H1 (cell line): ENCODE measurements at regions not wholly inside any gene's neighbourhood (a gene's known extent, or its start where the extent isn't known, plus 50 kb on each side); places are given as distances from the start of the nearest gene placed in this dataset.

Experiments used
- CTCF ChIA-PET: fragments of 300-600 bp; sonication (Branson Sonifier 250); formaldehyde crosslinking; loops from one replicate; lab custom pipeline; 2021; ENCODE audit not compliant: partially characterized antibody; lab: Charles Lee
- POLR2A ChIA-PET: fragments of 300-600 bp; sonication (Branson Sonifier 250); formaldehyde crosslinking; loops from one replicate; lab custom pipeline; 2021; ENCODE audit warnings: inconsistent platforms; ENCODE audit not compliant: partially characterized antibody; lab: Charles Lee
- DNase-seq, 2 experiments: peaks; one replicate each; pipeline versions ENCODE4 v3.0.0 to v3.0.0-alpha.2; 2010 to 2022; ENCODE audit warnings: low spot score in 2 of 2, low read depth in 1 of 2, mixed read lengths in 1 of 2
- FAIRE-seq: peaks from 2 replicates; lab custom pipeline; 2011; peaks lifted over from hg19 to GRCh38; lab: Jason Lieb, UNC
- H2AFZ ChIP-seq: 2 replicates; pipeline ENCODE4 v1.8.1; 2012; ENCODE audit warnings: low read length, inconsistent platforms
- H2AK5ac ChIP-seq: 2 replicates; pipeline ENCODE4 v1.6.1; 2013; ENCODE audit warnings: low read depth, low read length
- H2BK120ac ChIP-seq: replicated peaks from 2 replicates; pipeline ENCODE3; 2013; ENCODE audit warnings: low read depth, low read length, inconsistent platforms
- H2BK12ac ChIP-seq: 2 replicates; pipeline ENCODE4 v1.6.1; 2013; ENCODE audit warnings: low read depth, low read length
- H2BK15ac ChIP-seq: 2 replicates; pipeline ENCODE4 v1.6.1; 2013; ENCODE audit warnings: low read length
- H2BK20ac ChIP-seq: 2 replicates; pipeline ENCODE4 v1.6.1; 2013; ENCODE audit warnings: low read length
- H2BK5ac ChIP-seq: 2 replicates; pipeline ENCODE4 v1.6.1; 2013; ENCODE audit warnings: low read depth, low read length
- H3K14ac ChIP-seq: 2 replicates; pipeline ENCODE4 v1.6.1; 2013; ENCODE audit warnings: inconsistent platforms; ENCODE audit not compliant: insufficient read length
- H3K18ac ChIP-seq: 2 replicates; pipeline ENCODE4 v1.6.1; 2013; ENCODE audit warnings: low read length; ENCODE audit errors: extremely low read depth
- H3K23ac ChIP-seq: 2 replicates; pipeline ENCODE4 v1.6.1; 2013; ENCODE audit warnings: inconsistent platforms; ENCODE audit not compliant: insufficient read length
- H3K23me2 ChIP-seq: 2 replicates; pipeline ENCODE4 v1.6.1; 2013; ENCODE audit warnings: low read depth, low read length
- H3K27ac ChIP-seq: 2 replicates; pipeline ENCODE4 v1.6.1; 2011; ENCODE audit warnings: low read depth, low read length, inconsistent platforms
- H3K27me3 ChIP-seq, 4 experiments: replicated peaks in 1 of 4; 1 replicate in 1 of 4; 2 replicates in 3 of 4; pipeline versions ENCODE4 v1.6.1 to v1.8.1; 2011 to 2013; ENCODE audit warnings: low read length in 3 of 4, mild to moderate bottlenecking in 3 of 4, inconsistent platforms in 2 of 4, mixed read lengths in 2 of 4, moderate library complexity in 1 of 4; ENCODE audit not compliant: control insufficient read depth in 3 of 4, insufficient read depth in 3 of 4; ENCODE audit errors: extremely low read depth in 1 of 4
- H3K36me3 ChIP-seq, 4 experiments: 2 replicates each; pipeline versions ENCODE4 v1.6.1 to v1.8.1; 2011 to 2013; ENCODE audit warnings: mild to moderate bottlenecking in 4 of 4, low read length in 3 of 4, moderate library complexity in 2 of 4, control low read depth in 1 of 4, inconsistent platforms in 1 of 4; ENCODE audit not compliant: insufficient read depth in 4 of 4, control insufficient read depth in 2 of 4
- H3K4ac ChIP-seq: replicated peaks from 2 replicates; pipeline ENCODE3; 2013; ENCODE audit warnings: low read length, low read depth, mixed read lengths, inconsistent platforms; ENCODE audit not compliant: insufficient read length
- H3K4me1 ChIP-seq, 4 experiments: replicated peaks in 1 of 4; 1 replicate in 1 of 4; 2 replicates in 3 of 4; pipeline versions ENCODE4 v1.6.1 to v1.8.1; 2011 to 2013; ENCODE audit warnings: low read length in 3 of 4, inconsistent platforms in 2 of 4, mixed read lengths in 1 of 4; ENCODE audit not compliant: insufficient read depth in 4 of 4, control insufficient read depth in 3 of 4
- H3K4me2 ChIP-seq, 2 experiments: 2 replicates each; pipeline versions ENCODE4 v1.6.1 to v1.8.1; 2011 to 2013; ENCODE audit warnings: low read depth in 2 of 2, low read length in 2 of 2, control low read depth in 1 of 2, inconsistent platforms in 1 of 2, mild to moderate bottlenecking in 1 of 2; ENCODE audit not compliant: insufficient read depth in 1 of 2
- H3K4me3 ChIP-seq, 4 experiments: fragments of 200-600, 300-600 bp in 1 of 4; sonication (generic), shearing (Covaris generic), sonication (Bioruptor Twin) in 1 of 4; 2 replicates each; pipeline versions ENCODE4 v1.5.1 to v1.8.1; 2011 to 2016; ENCODE audit warnings: low read length in 4 of 4, low read depth in 3 of 4, control low read depth in 2 of 4, inconsistent platforms in 2 of 4, mild to moderate bottlenecking in 2 of 4, mixed read lengths in 1 of 4, moderate library complexity in 1 of 4; ENCODE audit not compliant: insufficient read depth in 2 of 4; ENCODE audit errors: extremely low read depth in 1 of 4
- H3K56ac ChIP-seq: replicated peaks from 2 replicates; pipeline ENCODE3; 2013; ENCODE audit warnings: low read depth, mild to moderate bottlenecking, mixed read lengths, low read length, inconsistent platforms; ENCODE audit not compliant: insufficient read length
- H3K79me1 ChIP-seq: 2 replicates; pipeline ENCODE4 v1.6.1; 2013; ENCODE audit warnings: low read depth, low read length, control low read depth
- H3K79me2 ChIP-seq, 2 experiments: 2 replicates each; pipeline versions ENCODE4 v1.6.1 to v1.8.1; 2012 to 2013; ENCODE audit warnings: low read length in 2 of 2, mild to moderate bottlenecking in 2 of 2, inconsistent platforms in 1 of 2; ENCODE audit not compliant: insufficient read depth in 2 of 2, control insufficient read depth in 1 of 2
- H3K9ac ChIP-seq, 4 experiments: replicated peaks in 1 of 4; 1 replicate in 1 of 4; 2 replicates in 3 of 4; pipeline versions ENCODE4 v1.6.1 to v1.8.1; 2011 to 2013; ENCODE audit warnings: low read depth in 3 of 4, low read length in 3 of 4, control low read depth in 2 of 4, mild to moderate bottlenecking in 2 of 4, moderate library complexity in 2 of 4, inconsistent platforms in 1 of 4; ENCODE audit errors: extremely low read depth in 1 of 4
- H3K9me3 ChIP-seq, 2 experiments: 2 replicates each; pipeline versions ENCODE4 v1.6.1 to v1.8.1; 2012 to 2013; ENCODE audit warnings: mild to moderate bottlenecking in 2 of 2, moderate library complexity in 2 of 2, control low read depth in 1 of 2, inconsistent platforms in 1 of 2, low read depth in 1 of 2, low read length in 1 of 2, mixed read lengths in 1 of 2; ENCODE audit not compliant: insufficient read depth in 2 of 2
- H4K20me1 ChIP-seq, 2 experiments: replicated peaks in 1 of 2; 2 replicates each; pipeline versions ENCODE3 to v1.8.1; 2011 to 2013; ENCODE audit warnings: inconsistent platforms in 2 of 2, low read length in 2 of 2, mild to moderate bottlenecking in 1 of 2; ENCODE audit not compliant: insufficient read depth in 2 of 2, control insufficient read depth in 1 of 2
- H4K5ac ChIP-seq: 2 replicates; pipeline ENCODE4 v1.6.1; 2013; ENCODE audit warnings: low read length, low read depth, mixed read lengths, inconsistent platforms; ENCODE audit not compliant: insufficient read length
- H4K8ac ChIP-seq: 2 replicates; pipeline ENCODE4 v1.8.0; 2013; ENCODE audit warnings: mild to moderate bottlenecking, moderate library complexity, low read length, inconsistent platforms; ENCODE audit not compliant: insufficient read depth; ENCODE audit errors: extremely low read depth
- H4K91ac ChIP-seq: replicated peaks from 2 replicates; pipeline ENCODE3; 2013; ENCODE audit warnings: low read length, mixed read lengths, inconsistent platforms; ENCODE audit not compliant: insufficient read length
- ASH2L ChIP-seq: fragments of 200-600, 300-600 bp; sonication (generic); IDR thresholded peaks from one replicate; pipeline ENCODE4 v1.7.1; 2017; ENCODE audit warnings: low read length
- BRCA1 ChIP-seq: IDR thresholded peaks from 2 replicates; pipeline ENCODE4 v1.6.1; 2012; ENCODE audit warnings: low read depth, low read length, improper control_type of control experiment
- CEBPB ChIP-seq: IDR thresholded peaks from 2 replicates; pipeline ENCODE4 v1.6.1; 2012; ENCODE audit warnings: low read depth, low read length
- CHD1 ChIP-seq: IDR thresholded peaks from 2 replicates; pipeline ENCODE4 v1.6.1; 2012; ENCODE audit warnings: low read depth, low read length, improper control_type of control experiment
- EGR1 ChIP-seq: IDR thresholded peaks from 2 replicates; pipeline ENCODE4 v1.6.1; 2011; ENCODE audit warnings: low read depth, low read length, borderline replicate concordance
- HDAC6 ChIP-seq: IDR thresholded peaks from one replicate; pipeline ENCODE4 v1.7.1; 2012; ENCODE audit warnings: low read depth, mild to moderate bottlenecking, inconsistent platforms, low read length, moderate library complexity
- KDM4A ChIP-seq: IDR thresholded peaks from one replicate; pipeline ENCODE4 v1.7.1; 2012; ENCODE audit warnings: low read depth, mild to moderate bottlenecking, moderate library complexity, low read length, inconsistent platforms; ENCODE audit not compliant: severe bottlenecking
- MAFK ChIP-seq: IDR thresholded peaks from 2 replicates; pipeline ENCODE4 v1.6.1; 2012; ENCODE audit warnings: low read depth, mild to moderate bottlenecking, improper control_type of control experiment, low read length
- RFX5 ChIP-seq: IDR thresholded peaks from 2 replicates; pipeline ENCODE4 v1.6.1; 2011; ENCODE audit warnings: low read depth, low read length, improper control_type of control experiment, borderline replicate concordance
- WGBS, 2 experiments: shearing (Covaris generic) in 1 of 2; methylation state at CpG; one replicate each; pipeline versions ENCODE4 v1.1.6 to v1.1.7; 2013 to 2015; ENCODE audit warnings: low lambda C conversion rate in 2 of 2, mixed read lengths in 2 of 2, inconsistent platforms in 1 of 2, low coverage in 1 of 2, missing lambda C conversion rate in 1 of 2; ENCODE audit not compliant: insufficient replicate concordance in 2 of 2, insufficient coverage in 1 of 2, insufficient read length in 1 of 2; ENCODE audit errors: extremely low coverage in 1 of 2, missing lambda C conversion rate in 1 of 2; 5-methylcytosine and 5-hydroxymethylcytosine counted together
- TF ChIP-seq, protein P1 (sequence below), 3 experiments: IDR thresholded peaks; 1 replicate in 2 of 3; 2 replicates in 1 of 3; pipeline versions ENCODE4 v1.5.1 to v1.6.1; 2011; ENCODE audit warnings: low read length in 3 of 3, mild to moderate bottlenecking in 3 of 3, inconsistent platforms in 2 of 3, low read depth in 1 of 3, moderate library complexity in 1 of 3; ENCODE audit not compliant: insufficient read depth in 1 of 3; ENCODE audit errors: control extremely low read depth in 1 of 3

DNA sequence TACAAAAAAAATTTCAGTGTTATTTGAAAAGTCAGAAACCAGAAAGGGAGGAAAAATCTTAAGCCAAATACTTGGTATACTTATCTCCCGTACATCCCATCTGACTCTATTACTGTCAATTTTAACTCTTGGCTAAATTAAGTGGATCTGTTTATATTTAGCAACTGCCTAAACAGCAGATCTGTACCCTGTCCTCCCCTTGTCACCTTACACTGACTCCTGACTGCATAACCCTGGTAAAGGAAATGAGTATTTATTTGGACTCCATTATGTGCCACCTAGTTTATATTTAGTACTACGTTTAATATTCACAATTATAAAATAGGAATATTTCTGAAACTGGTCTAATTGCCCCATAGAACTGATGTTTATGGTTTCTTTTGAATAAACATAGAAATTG, 730.2 kb upstream of the GJE1 start:
- Histone ChIP-seq H3K56ac (no peak overlapping the region), H3K23ac (no peak overlapping the region), H2AFZ (no peak overlapping the region), H3K36me3 (no peaks in the 10 kb centered on the region; a peak in 1 of 8 replicates), H3K14ac (no peak overlapping the region), H3K9ac (no peak overlapping the region), H2BK120ac (no peak overlapping the region), H3K9me3 (peaks cover 4 to 9% of the 10 kb centered on the region in 2 experiments; a peak in 2 of 4 replicates), H3K4ac (no peak overlapping the region), H3K4me2 (no peak overlapping the region), H3K23me2 (no peaks in the 10 kb centered on the region), H2AK5ac (no peak overlapping the region), H4K91ac (no peak overlapping the region), H3K79me2 (no peaks in the 10 kb centered on the region), H3K18ac (no peak overlapping the region), H4K8ac (no peak overlapping the region), H2BK5ac (no peak overlapping the region), H4K20me1 (no peaks in the 10 kb centered on the region), H3K4me1 (no peaks in the 10 kb centered on the region), H2BK20ac (no peak overlapping the region), H2BK15ac (no peak overlapping the region), H2BK12ac (no peak overlapping the region), H3K27me3 (no peaks in the 10 kb centered on the region), H3K79me1 (no peaks in the 10 kb centered on the region), H3K27ac (no peak overlapping the region), H3K4me3 (no peak overlapping the region), H4K5ac (no peak overlapping the region)
- WGBS, 2 experiments = 100% methylated on average over 2 of the region's 2 CpGs; no CpG with 5 or more reads in 1 of the 2 experiments
- CTCF ChIA-PET = interaction anchor here (1.1 kb wide), 1 partner anchor 324 kb away, joined by 3 read pairs; no protein-coding TSS in a partner anchor
- POLR2A ChIA-PET = no interaction called here
- FAIRE-seq (no peak), DNase-seq (no peak)
- TF ChIP-seq CHD1 (no peak), CEBPB (no peak), EGR1 (no peak), MAFK (no peak), RFX5 (no peak), KDM4A (no peak), ASH2L (no peak), BRCA1 (no peak), HDAC6 (no peak)
- TF ChIP-seq, protein P1, sequence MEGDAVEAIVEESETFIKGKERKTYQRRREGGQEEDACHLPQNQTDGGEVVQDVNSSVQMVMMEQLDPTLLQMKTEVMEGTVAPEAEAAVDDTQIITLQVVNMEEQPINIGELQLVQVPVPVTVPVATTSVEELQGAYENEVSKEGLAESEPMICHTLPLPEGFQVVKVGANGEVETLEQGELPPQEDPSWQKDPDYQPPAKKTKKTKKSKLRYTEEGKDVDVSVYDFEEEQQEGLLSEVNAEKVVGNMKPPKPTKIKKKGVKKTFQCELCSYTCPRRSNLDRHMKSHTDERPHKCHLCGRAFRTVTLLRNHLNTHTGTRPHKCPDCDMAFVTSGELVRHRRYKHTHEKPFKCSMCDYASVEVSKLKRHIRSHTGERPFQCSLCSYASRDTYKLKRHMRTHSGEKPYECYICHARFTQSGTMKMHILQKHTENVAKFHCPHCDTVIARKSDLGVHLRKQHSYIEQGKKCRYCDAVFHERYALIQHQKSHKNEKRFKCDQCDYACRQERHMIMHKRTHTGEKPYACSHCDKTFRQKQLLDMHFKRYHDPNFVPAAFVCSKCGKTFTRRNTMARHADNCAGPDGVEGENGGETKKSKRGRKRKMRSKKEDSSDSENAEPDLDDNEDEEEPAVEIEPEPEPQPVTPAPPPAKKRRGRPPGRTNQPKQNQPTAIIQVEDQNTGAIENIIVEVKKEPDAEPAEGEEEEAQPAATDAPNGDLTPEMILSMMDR (IDR thresholded peaks at IDR 0.05; ENCODE audit: control extremely low read depth in 1 of 3, insufficient read depth in 1 of 3, low read depth in 1 of 3, low read length in 3 of 3) = no peak
